Hematopoietic multipotent progenitor cell treated with erythropoietin and hydrocortisone succinate and interleukin-3 and kit ligand, for 17 days (in vitro differentiated cells): ENCODE measurements at regions not wholly inside any gene's neighbourhood (a gene's known extent, or its start where the extent isn't known, plus 50 kb on each side); places are given as distances from the start of the nearest gene placed in this dataset.
"Not testable (repeated sequence)": the region's sequence is repeated elsewhere in the genome, so short reads cannot be mapped to it uniquely, and the experiment has no call there.

Experiments
- DNase-seq: peaks from one replicate; pipeline ENCODE4 v3.0.0-alpha.2; 2015; ENCODE audit warnings: low spot score

DNA sequence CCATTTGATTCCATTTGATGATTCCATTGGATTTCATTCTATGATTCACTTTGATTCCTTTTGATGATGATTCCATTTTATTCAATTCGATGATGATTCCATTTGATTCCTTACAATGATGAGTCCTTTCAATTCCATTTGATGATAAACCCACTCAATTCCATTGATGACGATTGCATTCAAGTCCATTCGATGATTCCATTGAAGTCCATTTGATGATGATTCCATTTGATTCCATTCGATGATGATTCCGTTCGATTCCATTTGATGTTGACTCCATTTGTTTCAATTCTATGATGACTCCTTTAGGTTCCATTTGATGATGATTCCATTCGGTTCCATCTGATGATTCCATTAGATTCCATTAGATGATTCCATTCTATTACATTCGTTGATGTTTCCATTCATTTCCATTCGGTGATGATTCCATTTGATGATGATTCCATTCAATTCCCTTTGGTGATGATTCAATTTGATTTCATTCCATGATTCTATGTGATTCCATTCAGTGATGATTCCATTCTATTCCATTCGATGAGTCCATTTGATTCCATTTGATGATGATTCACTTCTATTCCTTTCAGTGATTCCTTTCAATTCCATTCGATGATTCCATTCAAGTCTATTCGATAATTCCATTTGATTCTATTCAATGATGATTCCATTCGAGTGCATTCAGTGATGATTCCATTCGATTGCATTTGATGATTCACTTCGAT is 1106.0 kb downstream of the RPIA start:
- DNase-seq, result no peak

DNA sequence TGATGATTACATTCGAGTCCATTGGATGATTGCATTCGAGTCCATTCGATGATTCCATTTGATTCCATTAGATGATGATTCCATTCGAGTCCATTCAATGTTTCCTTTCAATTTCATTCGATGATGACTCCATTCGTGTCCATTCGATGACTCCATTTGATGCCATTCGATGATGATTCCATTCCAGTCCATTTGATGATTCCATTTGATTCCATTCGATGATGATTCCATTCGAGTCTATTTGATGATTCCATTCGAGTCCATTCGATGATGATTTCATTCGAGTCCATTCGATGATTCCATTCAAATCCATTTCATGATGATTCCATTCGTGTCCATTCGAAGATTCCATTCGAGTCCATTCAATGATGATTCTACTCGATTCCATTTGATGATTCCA is 1109.7 kb downstream of the RPIA start:
- DNase-seq, result not testable (repeated sequence)

- DNase-seq, result not testable (repeated sequence)
These were observed 1114.9 kb downstream of the RPIA start for GRCh38 chr2:89806363-89806762.

GRCh38 chr2:89811295-89811694 is 1119.8 kb downstream of the RPIA start:
- DNase-seq, result no peak

- not testable (repeated sequence) for DNase-seq
These were observed 1120.4 kb downstream of the RPIA start for GRCh38 chr2:89811910-89812309.

- not testable (repeated sequence) for DNase-seq
These were observed 1122.9 kb downstream of the RPIA start for GRCh38 chr2:89814359-89814758.

- no peak for DNase-seq
These were observed 1127.4 kb downstream of the RPIA start for GRCh38 chr2:89818873-89819272.

GRCh38 chr2:89819809-89820208 is 1128.3 kb downstream of the RPIA start:
- no peak for DNase-seq

GRCh38 chr2:89820248-89820647 is 1128.8 kb downstream of the RPIA start:
- no peak for DNase-seq

- no peak for DNase-seq
These were observed 1130.0 kb downstream of the RPIA start for GRCh38 chr2:89821455-89821945.

- DNase-seq, result not testable (repeated sequence)
These were observed 1130.9 kb downstream of the RPIA start for GRCh38 chr2:89822342-89822741.

DNA sequence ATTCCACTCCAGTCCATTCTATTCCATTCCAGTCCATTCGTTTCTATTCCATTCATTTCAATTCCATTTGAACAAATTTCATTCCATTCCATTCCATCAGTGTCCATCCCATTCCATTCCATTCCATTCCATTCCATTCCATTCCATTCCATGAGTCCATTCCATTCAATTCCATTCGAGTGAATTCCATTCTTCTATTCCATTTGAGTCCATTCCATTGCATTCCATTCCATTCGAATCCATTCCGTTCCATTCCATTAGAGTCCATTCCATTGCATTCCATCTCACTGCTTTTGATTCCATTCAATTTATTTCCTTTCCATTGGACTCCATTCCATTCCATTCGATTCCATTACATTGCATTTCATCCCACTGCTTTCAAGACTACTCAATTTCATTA is 1132.1 kb downstream of the RPIA start:
- DNase-seq, result no peak

- DNase-seq, result no peak
These were observed 1133.6 kb downstream of the RPIA start for GRCh38 chr2:89825034-89825433.

GRCh38 chr2:89826741-89827140 is 1135.3 kb downstream of the RPIA start:
- DNase-seq, result not testable (repeated sequence)

GRCh38 chr2:89827829-89828228 is 1136.4 kb downstream of the RPIA start:
- not testable (repeated sequence) for DNase-seq

GRCh38 chr2:89828416-89828815 is 1136.9 kb downstream of the RPIA start:
- not testable (repeated sequence) for DNase-seq

- DNase-seq, result peak; percentile 53
These were observed 1137.6 kb downstream of the RPIA start for GRCh38 chr2:89828961-89829631.

- no peak for DNase-seq
These were observed 1138.4 kb downstream of the RPIA start for GRCh38 chr2:89829828-89830227.

DNA sequence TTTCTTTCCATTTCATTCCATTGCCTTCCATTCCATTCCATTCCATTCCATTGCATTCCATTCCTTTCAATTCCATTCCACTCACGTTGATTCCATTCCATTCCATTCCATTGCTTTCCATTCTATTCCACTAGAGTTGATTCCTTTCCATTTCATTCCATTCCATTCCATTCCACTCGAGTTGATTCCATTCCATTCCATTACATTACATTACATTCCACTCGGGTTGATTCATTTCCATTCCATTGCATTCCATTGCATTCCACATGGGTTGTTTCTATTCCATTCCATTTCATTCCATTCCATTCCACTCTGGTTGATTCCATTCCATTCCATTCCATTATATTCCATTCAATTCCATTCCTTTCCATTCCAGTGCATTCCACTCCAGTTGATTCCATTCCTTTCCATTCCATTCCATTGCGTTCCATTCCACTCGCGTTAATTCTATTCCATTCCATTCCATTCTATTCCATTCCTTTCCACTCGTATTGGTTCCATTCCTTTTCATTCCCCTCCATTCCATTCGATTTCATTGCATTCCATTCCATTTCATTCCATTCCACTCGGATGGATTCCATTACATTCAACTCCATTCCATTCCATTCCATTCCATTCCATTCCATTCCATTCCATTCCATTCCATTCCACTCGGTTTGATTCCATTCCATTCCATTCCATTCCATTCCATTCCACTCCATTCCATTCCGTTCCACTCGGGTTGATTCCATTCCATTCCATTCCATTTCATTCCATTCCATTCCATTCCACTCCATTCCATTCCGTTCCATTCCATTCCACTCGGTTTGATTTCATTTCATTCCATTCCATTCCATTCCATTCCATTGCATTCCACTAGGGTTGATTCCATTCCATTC is 1139.1 kb downstream of the RPIA start:
- DNase-seq, result not testable (repeated sequence)

GRCh38 chr2:89831641-89832498 is 1140.4 kb downstream of the RPIA start:
- no peak for DNase-seq

DNA sequence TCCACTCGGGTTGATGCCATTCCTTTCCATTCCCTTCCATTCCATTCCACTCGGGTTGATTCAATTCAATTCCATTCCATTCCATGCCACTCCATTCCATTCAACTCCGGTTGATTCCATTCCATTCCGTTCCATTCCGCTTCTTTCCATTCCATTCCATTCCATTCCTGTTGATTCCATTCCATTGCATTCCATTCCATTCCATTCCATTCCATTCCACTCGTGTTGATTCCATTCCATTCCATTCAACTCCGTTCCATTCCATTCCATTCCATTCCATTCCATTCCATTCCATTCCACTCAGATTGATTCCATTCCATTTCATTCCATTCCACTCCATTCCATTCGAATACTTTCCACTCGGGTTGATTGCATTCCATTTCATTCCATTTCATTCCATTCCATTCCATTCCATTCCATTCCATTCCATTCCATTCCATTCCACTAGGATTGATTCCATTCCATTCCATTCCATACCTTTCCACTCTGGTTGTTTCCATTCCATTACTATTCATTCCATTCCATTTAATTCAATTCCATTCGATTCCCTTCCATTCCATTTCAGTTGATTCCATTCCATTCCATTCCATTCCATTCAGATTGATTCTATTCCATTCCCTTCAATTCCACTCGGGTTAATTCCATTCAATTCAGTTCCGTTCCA is 1141.8 kb downstream of the RPIA start:
- peak; percentile 39 for DNase-seq
